ENCODE measurements at regions not wholly inside any gene's neighbourhood (a gene's known extent, or its start where the extent isn't known, plus 50 kb on each side); places are given as distances from the start of the nearest gene placed in this dataset.

- no peaks in the 10 kb centered on the region for H3K9me3 ChIP-seq (ENCODE audit: control insufficient read depth, insufficient read depth, low read length)
- H3K4me3 ChIP-seq (ENCODE audit: low read length) = no peak overlapping the region
- H3K4me1 ChIP-seq (ENCODE audit: control insufficient read depth, insufficient read depth, low read length) = peaks cover 6% of the 10 kb centered on the region
- H3K27me3 ChIP-seq (ENCODE audit: control insufficient read depth, insufficient read depth, low read length) = no peaks in the 10 kb centered on the region
- no peak for TF ChIP-seq CTCF (IDR thresholded peaks at IDR 0.05)
- Mint-ChIP-seq H3K27ac (no peak overlapping the region), H3K9me3 (no peaks in the 10 kb centered on the region), H3K4me3 (no peak overlapping the region), H3K4me1 (no peaks in the 10 kb centered on the region), H3K27me3 (ENCODE audit: low read depth in 2 of 2) (peaks cover 0 to 3% of the 10 kb centered on the region in 2 donors), H3K36me3 (no peaks in the 10 kb centered on the region)
- no peak overlapping the region for H3K27ac ChIP-seq (ENCODE audit: low read length)
- intact Hi-C loops (cut with micrococcal nuclease) = no loop called here
- no peak for ATAC-seq
- H3K36me3 ChIP-seq (ENCODE audit: control insufficient read depth, insufficient read depth, low read length) = no peaks in the 10 kb centered on the region
- WGBS (ENCODE audit: insufficient coverage) = 90% methylated on average over 9 of the region's 15 CpGs
- no peak for DNase-seq
Measured at GRCh38 chr15:88981244-88982215, 68.4 kb upstream of the MFGE8 start.

- 52% methylated on average over 7 of the region's 7 CpGs for WGBS (ENCODE audit: insufficient coverage)
- Histone ChIP-seq H3K36me3 (ENCODE audit: control insufficient read depth, insufficient read depth, low read length) (no peaks in the 10 kb centered on the region), H3K4me1 (ENCODE audit: control insufficient read depth, insufficient read depth, low read length) (peaks cover 6% of the 10 kb centered on the region), H3K4me3 (ENCODE audit: low read length) (no peak overlapping the region), H3K9me3 (ENCODE audit: control insufficient read depth, insufficient read depth, low read length) (no peaks in the 10 kb centered on the region), H3K27ac (ENCODE audit: low read length) (no peak overlapping the region), H3K27me3 (ENCODE audit: control insufficient read depth, insufficient read depth, low read length) (no peaks in the 10 kb centered on the region)
- Mint-ChIP-seq H3K36me3 (no peaks in the 10 kb centered on the region), H3K9me3 (no peaks in the 10 kb centered on the region), H3K4me1 (no peaks in the 10 kb centered on the region), H3K27me3 (ENCODE audit: low read depth in 2 of 2) (peaks cover 0 to 3% of the 10 kb centered on the region in 2 donors), H3K27ac (peak overlapping the region in 1 of 2 donors; percentile 74), H3K4me3 (no peak overlapping the region)
- TF ChIP-seq CTCF (IDR thresholded peaks at IDR 0.05) = no peak
- DNase-seq = no peak
- no peak for ATAC-seq
- intact Hi-C loops (cut with micrococcal nuclease) = no loop called here
Measured at GRCh38 chr15:88982304-88982945, 69.2 kb upstream of the MFGE8 start.

GRCh38 chr15:88982946-88983342, 69.8 kb upstream of the MFGE8 start:
- no peak overlapping the region for H3K4me3 ChIP-seq (ENCODE audit: low read length)
- H3K36me3 Mint-ChIP-seq = no peaks in the 10 kb centered on the region
- H3K27me3 Mint-ChIP-seq (ENCODE audit: low read depth in 2 of 2) = peaks cover 0 to 4% of the 10 kb centered on the region in 2 donors
- no peak for TF ChIP-seq CTCF (IDR thresholded peaks at IDR 0.05)
- peak overlapping the region in 1 of 2 donors; percentile 74 for H3K27ac Mint-ChIP-seq
- H3K4me1 ChIP-seq (ENCODE audit: control insufficient read depth, insufficient read depth, low read length) = peaks cover 6% of the 10 kb centered on the region
- H3K27me3 ChIP-seq (ENCODE audit: control insufficient read depth, insufficient read depth, low read length) = no peaks in the 10 kb centered on the region
- intact Hi-C loops (cut with micrococcal nuclease) = no loop called here
- H3K36me3 ChIP-seq (ENCODE audit: control insufficient read depth, insufficient read depth, low read length) = no peaks in the 10 kb centered on the region
- no peaks in the 10 kb centered on the region for H3K9me3 ChIP-seq (ENCODE audit: control insufficient read depth, insufficient read depth, low read length)
- DNase-seq = no peak
- 100% methylated on average over 1 of the region's 2 CpGs for WGBS (ENCODE audit: insufficient coverage)
- ATAC-seq = no peak
- no peaks in the 10 kb centered on the region for H3K9me3 Mint-ChIP-seq
- H3K4me3 Mint-ChIP-seq = no peak overlapping the region
- H3K27ac ChIP-seq (ENCODE audit: low read length) = no peak overlapping the region
- no peaks in the 10 kb centered on the region for H3K4me1 Mint-ChIP-seq

Data from natural killer cell (primary cell).